Adrenal gland (tissue), 5 donors: ENCODE measurements at regions not wholly inside any gene's neighbourhood (a gene's known extent, or its start where the extent isn't known, plus 50 kb on each side); places are given as distances from the start of the nearest gene placed in this dataset.
"Not testable (repeated sequence)": the region's sequence is repeated elsewhere in the genome, so short reads cannot be mapped to it uniquely, and the experiment has no call there.

Experiments used
- CTCF ChIP-seq, 6 experiments: fragments of 450-650 bp in 4 of 6; fragments of 200-600 bp in 2 of 6; sonication (generic) in 1 of 6; IDR thresholded peaks; 1 replicate in 5 of 6; 2 replicates in 1 of 6; pipeline versions ENCODE4 v1.5.1 to v1.8.0; 2016 to 2021; ENCODE audit warnings: antibody characterized with exemption in 6 of 6, mild to moderate bottlenecking in 2 of 6, moderate library complexity in 1 of 6
- POLR2A ChIP-seq, 2 donors: fragments of 450-650 bp; IDR thresholded peaks; one replicate each; pipeline ENCODE4 v1.6.1; 2017; ENCODE audit warnings: antibody characterized with exemption in 2 of 2, mild to moderate bottlenecking in 2 of 2, moderate library complexity in 1 of 2
- donor health status: DM: no; HTN: no; CAD: no.

- TF ChIP-seq POLR2A (IDR thresholded peaks at IDR 0.05) = not testable (repeated sequence)
- peak in 3 of 6 experiments; percentile 7 to 16 (median 12) for TF ChIP-seq CTCF (IDR thresholded peaks at IDR 0.05)
These were observed 201.2 kb upstream of the PCDH18 start for GRCh38 chr4:137733174-137734141.
